HCT116 (cell line): ENCODE measurements at regions not wholly inside any gene's neighbourhood (a gene's known extent, or its start where the extent isn't known, plus 50 kb on each side); places are given as distances from the start of the nearest gene placed in this dataset.

ENCODE experiments used
- EGR1 ChIP-seq: IDR thresholded peaks from 2 replicates; pipeline ENCODE4 v1.6.1; 2012; ENCODE audit warnings: low read depth
- ELF1 ChIP-seq: IDR thresholded peaks from 2 replicates; pipeline ENCODE4 v1.6.1; 2012; ENCODE audit warnings: low read depth, borderline replicate concordance
- EZH2 ChIP-seq: fragments of 200-600 bp; sonication (generic); IDR thresholded peaks from 2 replicates; pipeline ENCODE4 v1.6.1; 2017; ENCODE audit warnings: antibody characterized with exemption, mixed run types
- EZH2phosphoT487 ChIP-seq: fragments of 200-600 bp; IDR thresholded peaks from 2 replicates; pipeline ENCODE4 v1.6.1; 2018; ENCODE audit warnings: antibody characterized with exemption, borderline replicate concordance
- REST ChIP-seq: IDR thresholded peaks from 2 replicates; pipeline ENCODE4 v1.6.1; 2012; ENCODE audit warnings: low read depth
- SRF ChIP-seq: IDR thresholded peaks from 2 replicates; pipeline ENCODE4 v1.6.1; 2012; ENCODE audit warnings: low read depth
- TF ChIP-seq, protein P1 (sequence below), 3 experiments: fragments of 200-600 bp in 1 of 3; sonication (generic) in 1 of 3; IDR thresholded peaks in 2 of 3; conservative IDR thresholded peaks in 1 of 3; 2 replicates each; pipeline ENCODE4 v1.5.1; 2012 to 2017; ENCODE audit warnings: low read depth in 2 of 3, low read length in 2 of 3, antibody characterized with exemption in 1 of 3, borderline replicate concordance in 1 of 3, control low read depth in 1 of 3, mild to moderate bottlenecking in 1 of 3, mixed read lengths in 1 of 3, mixed run types in 1 of 3, moderate library complexity in 1 of 3; ENCODE audit not compliant: insufficient read depth in 1 of 3

- TF ChIP-seq, protein P1, sequence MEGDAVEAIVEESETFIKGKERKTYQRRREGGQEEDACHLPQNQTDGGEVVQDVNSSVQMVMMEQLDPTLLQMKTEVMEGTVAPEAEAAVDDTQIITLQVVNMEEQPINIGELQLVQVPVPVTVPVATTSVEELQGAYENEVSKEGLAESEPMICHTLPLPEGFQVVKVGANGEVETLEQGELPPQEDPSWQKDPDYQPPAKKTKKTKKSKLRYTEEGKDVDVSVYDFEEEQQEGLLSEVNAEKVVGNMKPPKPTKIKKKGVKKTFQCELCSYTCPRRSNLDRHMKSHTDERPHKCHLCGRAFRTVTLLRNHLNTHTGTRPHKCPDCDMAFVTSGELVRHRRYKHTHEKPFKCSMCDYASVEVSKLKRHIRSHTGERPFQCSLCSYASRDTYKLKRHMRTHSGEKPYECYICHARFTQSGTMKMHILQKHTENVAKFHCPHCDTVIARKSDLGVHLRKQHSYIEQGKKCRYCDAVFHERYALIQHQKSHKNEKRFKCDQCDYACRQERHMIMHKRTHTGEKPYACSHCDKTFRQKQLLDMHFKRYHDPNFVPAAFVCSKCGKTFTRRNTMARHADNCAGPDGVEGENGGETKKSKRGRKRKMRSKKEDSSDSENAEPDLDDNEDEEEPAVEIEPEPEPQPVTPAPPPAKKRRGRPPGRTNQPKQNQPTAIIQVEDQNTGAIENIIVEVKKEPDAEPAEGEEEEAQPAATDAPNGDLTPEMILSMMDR (IDR thresholded peaks at IDR 0.05 in 2 of 3, conservative IDR thresholded peaks at IDR 0.05 in 1 of 3; ENCODE audit: borderline replicate concordance in 1 of 3, insufficient read depth in 1 of 3, low read depth in 2 of 3, low read length in 2 of 3) = no peak
- TF ChIP-seq ELF1 (no peak), EZH2 (no peak), SRF (no peak), EZH2phosphoT487 (no peak), REST (no peak), EGR1 (no peak)
Observed at GRCh38 chr6:126264265-126264664, 75.7 kb upstream of the CENPW start.
